ENCODE measurements at regions not wholly inside any gene's neighbourhood (a gene's known extent, or its start where the extent isn't known, plus 50 kb on each side); places are given as distances from the start of the nearest gene placed in this dataset.

GRCh38 chr1:79976287-79976686 is 969.8 kb upstream of the ADGRL4 start:
- peaks cover 2 to 11% of the 10 kb centered on the region in 2 donors for H3K9me3 Mint-ChIP-seq
- no peaks in the 10 kb centered on the region for H3K36me3 Mint-ChIP-seq (ENCODE audit: insufficient read depth in 2 of 2)
- ATAC-seq (replicated peaks in 1 of 2) (no peak), DNase-seq (no peak)
- no peak overlapping the region for H3K27ac Mint-ChIP-seq
- no peaks in the 10 kb centered on the region for H3K27me3 Mint-ChIP-seq (ENCODE audit: low read depth)
- H3K4me3 Mint-ChIP-seq: no peak overlapping the region
- no peaks in the 10 kb centered on the region for H3K4me1 Mint-ChIP-seq (ENCODE audit: low read depth)

GRCh38 chr1:79974659-79975058 is 968.1 kb upstream of the ADGRL4 start:
- H3K9me3 Mint-ChIP-seq: peaks cover 4 to 11% of the 10 kb centered on the region in 2 donors
- H3K4me3 Mint-ChIP-seq: no peak overlapping the region
- no peak overlapping the region for H3K27ac Mint-ChIP-seq
- no peaks in the 10 kb centered on the region for H3K4me1 Mint-ChIP-seq (ENCODE audit: low read depth)
- H3K36me3 Mint-ChIP-seq (ENCODE audit: insufficient read depth in 2 of 2): no peaks in the 10 kb centered on the region
- ATAC-seq (replicated peaks in 1 of 2): no peak
- no peaks in the 10 kb centered on the region for H3K27me3 Mint-ChIP-seq (ENCODE audit: low read depth)
- no peak for DNase-seq

GRCh38 chr1:79969886-79970285 is 963.4 kb upstream of the ADGRL4 start:
- Mint-ChIP-seq H3K27me3 (ENCODE audit: low read depth) (no peaks in the 10 kb centered on the region), H3K4me3 (no peak overlapping the region), H3K36me3 (ENCODE audit: insufficient read depth in 2 of 2) (no peaks in the 10 kb centered on the region), H3K9me3 (peaks cover 6 to 10% of the 10 kb centered on the region in 2 donors), H3K27ac (no peak overlapping the region), H3K4me1 (ENCODE audit: low read depth) (no peaks in the 10 kb centered on the region)
- ATAC-seq (replicated peaks in 1 of 2): no peak
- no peak for DNase-seq

- no peaks in the 10 kb centered on the region for H3K27me3 Mint-ChIP-seq (ENCODE audit: low read depth)
- ATAC-seq (replicated peaks in 1 of 2): no peak
- H3K4me3 Mint-ChIP-seq: no peak overlapping the region
- peaks cover 11 to 14% of the 10 kb centered on the region in 2 donors for H3K9me3 Mint-ChIP-seq
- no peaks in the 10 kb centered on the region for H3K36me3 Mint-ChIP-seq (ENCODE audit: insufficient read depth in 2 of 2)
- H3K27ac Mint-ChIP-seq: no peak overlapping the region
- DNase-seq: no peak
- H3K4me1 Mint-ChIP-seq (ENCODE audit: low read depth): no peaks in the 10 kb centered on the region
These were observed 959.9 kb upstream of the ADGRL4 start for GRCh38 chr1:79966438-79966837.

- no peak for ATAC-seq (replicated peaks in 1 of 2)
- H3K4me3 Mint-ChIP-seq: no peak overlapping the region
- no peak overlapping the region for H3K27ac Mint-ChIP-seq
- H3K27me3 Mint-ChIP-seq (ENCODE audit: low read depth): no peaks in the 10 kb centered on the region
- peaks cover 10 to 14% of the 10 kb centered on the region in 2 donors for H3K9me3 Mint-ChIP-seq
- DNase-seq: no peak
- peaks cover 1 to 4% of the 10 kb centered on the region in 2 donors for H3K36me3 Mint-ChIP-seq (ENCODE audit: insufficient read depth in 2 of 2)
- no peaks in the 10 kb centered on the region for H3K4me1 Mint-ChIP-seq (ENCODE audit: low read depth)
These were observed 953.1 kb upstream of the ADGRL4 start for GRCh38 chr1:79959635-79960034.

- peaks cover 13 to 16% of the 10 kb centered on the region in 2 donors for H3K9me3 Mint-ChIP-seq
- no peak for ATAC-seq (replicated peaks in 1 of 2)
- H3K36me3 Mint-ChIP-seq (ENCODE audit: insufficient read depth in 2 of 2): peaks cover 3 to 8% of the 10 kb centered on the region in 2 donors
These were observed 949.4 kb upstream of the ADGRL4 start for GRCh38 chr1:79955966-79956365.

GRCh38 chr1:79950511-79950910 is 944.0 kb upstream of the ADGRL4 start:
- H3K36me3 Mint-ChIP-seq (ENCODE audit: insufficient read depth in 2 of 2): peaks cover 2 to 4% of the 10 kb centered on the region in 2 donors
- DNase-seq (no peak), ATAC-seq (replicated peaks in 1 of 2) (no peak)
- no peak overlapping the region for H3K4me3 Mint-ChIP-seq
- no peaks in the 10 kb centered on the region for H3K27me3 Mint-ChIP-seq (ENCODE audit: low read depth)
- no peaks in the 10 kb centered on the region for H3K4me1 Mint-ChIP-seq (ENCODE audit: low read depth)
- H3K9me3 Mint-ChIP-seq: peaks cover 8 to 11% of the 10 kb centered on the region in 2 donors
- H3K27ac Mint-ChIP-seq: no peak overlapping the region

More at GRCh38 chr1:79955966-79956365, 949.4 kb upstream of the ADGRL4 start:
- Mint-ChIP-seq H3K27ac (no peak overlapping the region), H3K4me3 (no peak overlapping the region), H3K27me3 (ENCODE audit: low read depth) (no peaks in the 10 kb centered on the region), H3K4me1 (ENCODE audit: low read depth) (no peaks in the 10 kb centered on the region)
- no peak for DNase-seq

- Mint-ChIP-seq H3K27me3 (ENCODE audit: low read depth) (no peaks in the 10 kb centered on the region), H3K9me3 (peaks cover 0 to 5% of the 10 kb centered on the region in 2 donors), H3K27ac (no peak overlapping the region), H3K4me1 (ENCODE audit: low read depth) (no peaks in the 10 kb centered on the region), H3K36me3 (ENCODE audit: insufficient read depth in 2 of 2) (peaks cover 0 to 3% of the 10 kb centered on the region in 2 donors), H3K4me3 (no peak overlapping the region)
- no peak for ATAC-seq (replicated peaks in 1 of 2)
- DNase-seq: no peak
These were observed 938.9 kb upstream of the ADGRL4 start for GRCh38 chr1:79945391-79945790.

- Mint-ChIP-seq H3K9me3 (peaks cover 4 to 8% of the 10 kb centered on the region in 2 donors), H3K27ac (no peak overlapping the region), H3K27me3 (ENCODE audit: low read depth) (no peaks in the 10 kb centered on the region), H3K36me3 (ENCODE audit: insufficient read depth in 2 of 2) (no peaks in the 10 kb centered on the region), H3K4me1 (ENCODE audit: low read depth) (no peaks in the 10 kb centered on the region), H3K4me3 (no peak overlapping the region)
- ATAC-seq (replicated peaks in 1 of 2) (no peak), DNase-seq (no peak)
These were observed 922.8 kb upstream of the ADGRL4 start for GRCh38 chr1:79929356-79929755.

- no peaks in the 10 kb centered on the region for H3K27me3 Mint-ChIP-seq (ENCODE audit: low read depth)
- DNase-seq (no peak), ATAC-seq (replicated peaks in 1 of 2) (no peak)
- H3K27ac Mint-ChIP-seq: no peak overlapping the region
- H3K4me1 Mint-ChIP-seq (ENCODE audit: low read depth): no peaks in the 10 kb centered on the region
- peaks cover 2 to 8% of the 10 kb centered on the region in 2 donors for H3K9me3 Mint-ChIP-seq
- no peaks in the 10 kb centered on the region for H3K36me3 Mint-ChIP-seq (ENCODE audit: insufficient read depth in 2 of 2)
- no peak overlapping the region for H3K4me3 Mint-ChIP-seq
These were observed 922.4 kb upstream of the ADGRL4 start for GRCh38 chr1:79928901-79929300.

- ATAC-seq (replicated peaks in 1 of 2): no peak
- Mint-ChIP-seq H3K4me3 (no peak overlapping the region), H3K27ac (no peak overlapping the region), H3K9me3 (peaks cover 9 to 13% of the 10 kb centered on the region in 2 donors), H3K4me1 (ENCODE audit: low read depth) (no peaks in the 10 kb centered on the region), H3K36me3 (ENCODE audit: insufficient read depth in 2 of 2) (peaks cover 5% of the 10 kb centered on the region in 2 donors), H3K27me3 (ENCODE audit: low read depth) (no peaks in the 10 kb centered on the region)
- DNase-seq: no peak
These were observed 914.6 kb upstream of the ADGRL4 start for GRCh38 chr1:79920960-79921669.

- Mint-ChIP-seq H3K4me1 (ENCODE audit: low read depth) (no peaks in the 10 kb centered on the region), H3K36me3 (ENCODE audit: insufficient read depth in 2 of 2) (peaks cover 0 to 3% of the 10 kb centered on the region in 2 donors), H3K27me3 (ENCODE audit: low read depth) (no peaks in the 10 kb centered on the region), H3K9me3 (peaks cover 7 to 9% of the 10 kb centered on the region in 2 donors), H3K27ac (no peak overlapping the region), H3K4me3 (no peak overlapping the region)
- DNase-seq (no peak), ATAC-seq (replicated peaks in 1 of 2) (no peak)
These were observed 908.4 kb upstream of the ADGRL4 start for GRCh38 chr1:79914896-79915295.

GRCh38 chr1:79912813-79913212 is 906.3 kb upstream of the ADGRL4 start:
- Mint-ChIP-seq H3K27me3 (ENCODE audit: low read depth) (no peaks in the 10 kb centered on the region), H3K9me3 (peaks cover 6 to 7% of the 10 kb centered on the region in 2 donors), H3K4me1 (ENCODE audit: low read depth) (no peaks in the 10 kb centered on the region), H3K27ac (no peak overlapping the region), H3K4me3 (no peak overlapping the region), H3K36me3 (ENCODE audit: insufficient read depth in 2 of 2) (peaks cover 1 to 3% of the 10 kb centered on the region in 2 donors)
- ATAC-seq (replicated peaks in 1 of 2): no peak
- no peak for DNase-seq

- peaks cover 13 to 14% of the 10 kb centered on the region in 2 donors for H3K9me3 Mint-ChIP-seq
- no peak for DNase-seq
- H3K27me3 Mint-ChIP-seq (ENCODE audit: low read depth): no peaks in the 10 kb centered on the region
- H3K4me3 Mint-ChIP-seq: no peak overlapping the region
- no peaks in the 10 kb centered on the region for H3K4me1 Mint-ChIP-seq (ENCODE audit: low read depth)
- ATAC-seq (replicated peaks in 1 of 2): no peak
- no peak overlapping the region for H3K27ac Mint-ChIP-seq
- peaks cover 0 to 1% of the 10 kb centered on the region in 2 donors for H3K36me3 Mint-ChIP-seq (ENCODE audit: insufficient read depth in 2 of 2)
These were observed 896.8 kb upstream of the ADGRL4 start for GRCh38 chr1:79903321-79903720.

Data from activated T-cell treated with anti-CD3 and anti-CD28 coated beads, Interleukin-2, amount 50 U/mL, for 72 hours (primary cell).